Fibroblast of peridontal ligament (primary cell): ENCODE measurements at regions not wholly inside any gene's neighbourhood (a gene's known extent, or its start where the extent isn't known, plus 50 kb on each side); places are given as distances from the start of the nearest gene placed in this dataset.

ENCODE experiments used
- DNase-seq: peaks from one replicate; pipeline ENCODE4 v3.0.0-alpha.2; 2010; ENCODE audit errors: extremely low read depth

GRCh38 chr6:140048202-140048790 lies 673.8 kb upstream of the CITED2 start:
- DNase-seq, result no peak

DNA sequence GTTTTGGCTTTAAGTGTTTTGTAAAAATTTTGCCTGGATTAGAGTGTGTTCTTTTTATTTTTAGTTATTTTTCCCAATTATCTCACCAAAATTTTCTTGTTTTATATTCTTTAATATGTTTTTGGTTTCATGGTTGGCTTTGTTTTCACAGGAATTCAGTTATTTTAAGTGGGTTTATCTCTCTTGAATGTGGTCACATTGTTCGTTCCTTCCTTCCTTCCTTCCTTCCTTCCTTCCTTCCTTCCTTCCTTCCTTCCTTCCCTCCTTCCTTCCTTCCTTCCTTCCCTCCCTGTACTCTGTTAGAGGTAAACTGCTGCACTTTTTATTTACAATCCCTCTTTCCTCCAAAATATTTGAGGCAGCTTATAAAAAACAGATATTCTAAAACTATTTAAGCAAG lies 672.9 kb upstream of the CITED2 start:
- DNase-seq, result no peak

- no peak for DNase-seq
These were observed 671.7 kb upstream of the CITED2 start for GRCh38 chr6:140046016-140046632.

DNA sequence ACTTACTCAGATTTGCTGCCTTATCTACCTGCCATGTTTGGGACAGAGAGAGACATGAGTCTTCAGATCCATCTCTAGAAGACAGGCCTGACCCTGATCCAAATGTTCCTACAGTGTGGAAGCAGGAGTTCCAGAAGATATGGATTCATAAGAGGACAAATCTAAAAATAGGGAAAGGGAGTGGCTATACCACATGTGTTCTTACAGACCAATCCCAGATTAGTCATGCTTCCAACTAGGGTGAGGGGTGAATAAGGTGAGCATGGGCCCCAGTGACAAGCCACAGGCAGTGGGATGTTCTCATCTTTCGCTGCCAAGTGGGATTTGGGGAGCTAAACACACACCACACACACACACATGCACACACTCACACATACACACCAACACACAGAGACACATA lies 670.7 kb upstream of the CITED2 start:
- DNase-seq, result no peak

DNA sequence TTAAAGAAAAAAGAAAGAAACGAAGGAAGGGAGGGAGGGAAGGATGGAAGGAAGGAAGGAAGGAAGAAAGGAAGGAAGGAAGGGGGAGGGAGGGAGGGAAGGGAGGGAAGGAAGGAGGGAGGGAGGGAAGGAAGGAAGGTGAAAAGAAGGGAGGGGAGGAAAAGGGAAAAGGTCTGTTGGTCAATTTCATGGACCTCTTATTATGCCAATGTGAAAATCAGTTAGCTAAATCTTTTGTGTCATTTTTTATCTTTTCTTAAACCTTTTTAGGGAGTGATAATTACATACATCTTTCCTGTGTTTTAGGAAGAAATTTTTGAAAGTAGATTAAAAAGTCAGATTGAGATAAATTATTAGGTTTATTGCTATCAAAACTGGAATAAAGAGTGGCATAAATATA lies 670.2 kb upstream of the CITED2 start:
- no peak for DNase-seq

GRCh38 chr6:140043762-140044378 lies 669.4 kb upstream of the CITED2 start:
- DNase-seq, result no peak

- DNase-seq, result peak; percentile 77
These were observed 668.9 kb upstream of the CITED2 start for GRCh38 chr6:140043357-140043756.

GRCh38 chr6:140041571-140042332 lies 667.3 kb upstream of the CITED2 start:
- DNase-seq, result no peak

DNA sequence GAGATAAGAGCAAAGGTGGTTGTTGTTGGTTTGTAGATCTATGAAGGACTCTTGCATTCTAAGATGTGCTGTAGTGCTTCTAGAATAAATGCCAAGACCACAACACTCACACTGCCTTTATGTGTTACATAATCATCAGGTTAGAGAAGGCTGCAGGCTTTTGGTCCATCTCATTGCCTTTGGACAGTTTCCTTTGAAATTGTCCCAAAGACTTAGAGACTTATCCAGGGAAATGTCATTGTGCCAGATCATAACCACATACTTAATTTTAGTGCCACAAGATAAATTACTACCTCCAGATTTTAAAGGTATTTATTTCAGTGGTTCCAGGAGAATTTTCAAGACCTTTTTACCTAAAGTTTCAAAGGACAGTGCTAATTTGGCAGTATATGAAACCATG lies 666.6 kb upstream of the CITED2 start:
- DNase-seq, result no peak

DNA sequence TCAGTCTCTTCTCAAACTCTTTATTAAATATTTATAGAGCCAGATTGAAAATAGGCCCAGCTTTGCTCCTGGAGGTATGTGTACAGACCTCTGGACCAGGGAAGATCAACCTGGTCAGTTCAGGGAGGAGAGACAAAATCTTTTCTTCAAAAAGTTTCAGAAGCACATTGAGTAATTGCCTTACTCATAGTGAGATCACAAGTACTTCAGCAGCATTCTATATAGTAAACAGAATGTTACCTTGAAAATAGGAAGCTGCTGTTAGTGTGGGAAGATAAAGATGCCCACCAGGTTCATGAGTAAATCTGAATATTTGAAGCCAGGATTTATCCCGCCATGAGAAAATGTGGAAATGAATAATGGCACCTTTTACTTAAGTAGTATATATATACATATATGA lies 665.9 kb upstream of the CITED2 start:
- no peak for DNase-seq

DNA sequence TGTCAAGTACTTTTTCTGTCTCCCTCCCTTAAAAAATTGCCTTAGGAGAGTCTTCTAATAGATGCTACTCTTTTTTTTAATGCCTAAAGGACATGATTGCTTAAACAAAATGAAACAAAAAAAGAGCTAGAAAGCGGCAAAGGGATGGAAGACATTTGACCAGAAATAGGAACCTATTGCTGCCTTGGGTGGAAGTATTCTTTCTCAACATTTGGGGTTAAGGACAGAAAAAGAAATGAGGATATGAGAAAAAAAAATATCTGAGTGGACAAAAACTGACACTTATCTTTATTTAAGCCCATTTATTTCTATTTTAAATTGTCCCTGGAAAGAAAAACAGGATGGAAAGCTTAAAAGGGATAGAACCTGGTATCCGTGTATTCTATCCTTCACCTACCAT lies 664.9 kb upstream of the CITED2 start:
- no peak for DNase-seq

GRCh38 chr6:140036196-140036595 lies 661.7 kb upstream of the CITED2 start:
- no peak for DNase-seq

DNA sequence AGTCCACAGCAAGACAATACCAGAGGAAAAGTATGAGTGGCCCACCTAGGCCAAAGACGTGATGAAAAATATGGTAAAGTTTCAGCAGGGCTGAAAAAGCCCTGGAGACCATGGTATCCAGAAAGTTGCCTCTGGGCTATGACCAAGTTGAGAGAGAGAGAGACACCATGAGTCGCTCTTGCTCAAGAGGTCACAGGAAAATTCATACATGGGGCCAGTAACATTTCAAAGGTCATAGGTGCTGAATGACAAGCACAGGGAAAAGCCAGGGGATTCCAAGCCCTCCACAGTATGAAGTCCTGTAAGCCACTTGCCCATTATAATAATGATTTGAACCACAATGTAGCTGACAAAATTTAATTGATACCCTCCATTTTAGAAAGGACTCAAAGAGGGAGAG lies 657.7 kb upstream of the CITED2 start:
- no peak for DNase-seq

GRCh38 chr6:140029551-140029950 lies 655.1 kb upstream of the CITED2 start:
- DNase-seq, result no peak

DNA sequence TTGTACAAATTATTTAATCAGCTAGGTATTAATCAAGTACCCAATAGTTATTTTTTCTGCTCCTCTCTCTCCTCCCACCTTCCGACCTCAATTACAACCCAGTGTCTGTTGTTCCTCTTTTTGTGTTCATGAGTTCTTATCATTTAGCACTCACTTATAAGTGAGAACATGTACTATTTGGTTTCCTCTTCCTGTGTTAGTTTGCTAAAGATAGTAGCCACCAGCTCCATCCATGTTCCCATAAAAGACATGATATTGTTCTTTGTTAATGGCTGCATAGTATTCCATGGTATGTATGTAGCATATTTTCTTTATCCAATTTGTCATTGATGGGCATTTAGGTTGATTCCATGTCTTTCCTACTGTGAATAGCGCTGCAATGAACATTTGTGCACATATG lies 652.8 kb upstream of the CITED2 start:
- no peak for DNase-seq

DNA sequence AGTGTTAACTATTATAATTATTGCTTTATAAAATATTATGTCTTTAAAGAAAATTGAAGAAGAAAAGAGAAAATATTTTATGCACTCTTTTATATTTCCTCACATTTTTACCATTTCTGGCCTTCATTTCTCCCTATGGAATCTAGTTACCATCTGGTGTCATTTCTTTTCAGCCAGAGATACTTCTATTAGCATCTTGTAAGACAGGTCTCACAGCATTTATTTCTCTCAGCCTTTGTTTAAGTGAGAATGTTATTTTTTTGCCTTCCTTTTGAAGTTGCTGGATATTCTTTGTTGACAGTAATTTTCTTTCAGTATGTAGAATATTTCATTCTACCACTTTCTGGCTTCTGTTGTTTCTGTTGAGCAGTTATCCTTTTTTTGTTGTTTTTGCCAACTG lies 652.1 kb upstream of the CITED2 start:
- DNase-seq, result no peak

DNA sequence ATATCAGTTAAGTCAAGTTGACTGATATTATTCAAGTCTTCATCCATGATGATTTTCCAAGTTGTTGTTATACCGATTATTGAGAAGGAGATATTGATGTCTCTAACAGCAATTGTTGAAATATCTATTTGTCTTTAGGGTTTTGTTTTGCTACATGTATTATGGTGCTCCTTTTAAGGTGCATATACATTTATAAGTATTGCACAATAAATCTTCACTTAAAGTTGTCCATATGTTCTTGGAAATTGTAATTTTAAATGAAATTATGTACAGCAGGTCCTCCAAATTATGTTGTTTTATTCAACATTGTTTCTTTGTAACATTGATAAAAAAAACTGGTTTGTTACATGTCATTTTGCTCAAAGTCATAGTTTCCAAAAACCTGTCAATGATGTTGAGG lies 650.7 kb upstream of the CITED2 start:
- no peak for DNase-seq

DNA sequence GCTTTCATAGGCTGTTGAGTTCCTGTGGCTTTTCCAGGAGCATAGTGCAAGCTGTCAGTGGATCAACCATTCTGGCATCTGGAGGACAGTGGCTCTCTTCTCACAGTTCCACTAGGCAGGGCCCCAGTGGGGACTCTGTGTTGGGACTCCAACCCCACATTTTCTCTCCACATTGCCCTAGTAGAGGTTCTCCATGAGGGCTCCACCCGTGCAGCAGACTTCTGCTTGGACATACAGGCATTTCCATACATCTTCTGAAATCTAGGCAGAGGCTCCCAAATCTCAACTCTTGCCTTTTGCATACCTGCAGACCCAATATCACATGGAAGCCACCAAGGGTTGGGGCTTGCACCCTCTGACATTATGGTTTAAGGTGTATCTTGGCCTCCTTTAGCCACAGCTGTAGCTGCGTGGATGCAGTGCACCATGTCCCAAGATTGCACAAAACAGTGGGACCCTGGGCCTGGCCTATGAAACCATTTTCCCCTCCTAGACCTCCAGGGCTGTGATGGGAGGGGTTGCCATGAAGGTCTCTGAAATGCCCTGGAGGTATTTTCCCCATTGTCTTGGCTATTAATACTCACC lies 645.9 kb upstream of the CITED2 start:
- DNase-seq, result no peak

DNA sequence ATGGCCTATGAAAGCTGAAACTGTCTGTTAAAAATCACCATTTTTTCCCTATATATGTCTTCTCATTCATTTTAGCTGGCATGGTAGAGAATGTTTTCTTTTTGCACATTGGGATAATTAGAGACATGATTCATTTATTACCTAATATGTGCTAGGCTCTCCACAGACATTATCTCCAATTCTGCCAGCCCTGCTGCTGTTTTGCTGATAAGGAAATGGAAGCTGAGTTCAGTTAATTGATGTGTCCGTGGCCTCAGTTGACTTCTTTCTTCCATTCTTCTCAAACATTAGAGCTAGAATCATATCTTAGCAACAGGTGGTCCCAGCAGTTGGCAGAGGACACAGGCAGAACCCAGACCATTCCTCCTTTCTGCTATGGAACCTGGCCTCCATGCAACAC lies 644.1 kb upstream of the CITED2 start:
- DNase-seq, result no peak

GRCh38 chr6:140017470-140017869 lies 643.0 kb upstream of the CITED2 start:
- DNase-seq, result no peak

DNA sequence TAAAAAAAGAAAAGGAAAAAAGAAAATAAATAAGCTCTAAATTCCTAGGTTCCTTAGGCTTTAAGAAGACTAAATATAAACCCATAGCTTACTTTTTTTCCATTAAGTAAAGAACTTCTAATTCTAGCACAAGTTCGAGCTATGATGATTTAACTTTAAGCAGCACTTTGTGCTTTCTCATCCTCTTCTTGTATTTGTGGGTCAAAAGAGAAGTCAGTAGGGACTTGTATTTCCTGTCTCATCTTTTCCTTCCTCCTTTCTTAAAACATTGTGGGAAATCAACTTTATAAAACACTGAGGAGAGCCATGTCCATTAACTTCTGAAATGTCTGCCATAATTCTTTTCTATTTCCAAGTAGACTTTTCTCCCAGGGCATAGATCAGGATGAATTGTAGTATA lies 637.7 kb upstream of the CITED2 start:
- no peak for DNase-seq

DNA sequence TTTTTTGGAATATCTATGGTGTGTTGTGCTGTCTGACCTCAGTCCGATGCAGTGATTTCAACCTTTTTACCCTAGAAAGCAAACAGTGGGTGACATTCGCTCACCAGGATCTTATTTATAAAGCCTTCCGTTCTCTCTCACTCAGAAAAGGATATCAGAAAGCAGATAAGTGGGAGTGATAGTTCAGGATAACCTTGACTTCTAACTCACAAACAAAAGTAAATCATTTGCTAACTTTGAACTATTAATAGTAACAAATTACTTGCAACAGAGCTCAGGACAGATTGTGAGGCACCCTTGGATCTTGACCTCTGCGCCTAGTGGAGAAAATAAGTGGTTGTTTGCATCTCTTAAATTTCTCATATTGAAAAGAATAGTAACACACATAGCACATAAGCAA lies 637.1 kb upstream of the CITED2 start:
- DNase-seq, result no peak

DNA sequence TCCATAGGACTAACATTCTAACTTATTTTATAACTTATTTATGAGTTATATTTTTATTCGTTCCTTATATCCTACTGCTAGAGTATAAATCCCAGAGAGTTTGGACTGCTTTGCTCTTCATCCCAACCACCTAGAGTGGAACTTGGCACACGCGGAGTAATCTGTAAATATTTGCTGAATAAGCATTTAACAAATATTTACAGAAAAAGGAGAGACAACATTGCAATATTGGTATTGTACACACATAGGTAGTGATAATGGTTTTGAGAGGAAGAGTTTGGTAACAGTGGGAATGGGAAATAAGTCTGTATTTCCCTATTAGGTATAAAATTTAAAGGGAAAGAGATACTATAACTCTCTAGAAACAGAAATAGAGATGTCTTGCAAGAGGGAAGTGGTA lies 634.8 kb upstream of the CITED2 start:
- no peak for DNase-seq
